NCI-H526 (cell line): ENCODE measurements at regions not wholly inside any gene's neighbourhood (a gene's known extent, or its start where the extent isn't known, plus 50 kb on each side); places are given as distances from the start of the nearest gene placed in this dataset.

Source experiments
- DNase-seq, 2 experiments: peaks; one replicate each; lab custom pipeline; 2025; lab: John Stamatoyannopoulos, UW

- no peak for DNase-seq
Measured at GRCh38 chr17:15109608-15110007, 155.5 kb downstream of the PMP22 start.

DNA sequence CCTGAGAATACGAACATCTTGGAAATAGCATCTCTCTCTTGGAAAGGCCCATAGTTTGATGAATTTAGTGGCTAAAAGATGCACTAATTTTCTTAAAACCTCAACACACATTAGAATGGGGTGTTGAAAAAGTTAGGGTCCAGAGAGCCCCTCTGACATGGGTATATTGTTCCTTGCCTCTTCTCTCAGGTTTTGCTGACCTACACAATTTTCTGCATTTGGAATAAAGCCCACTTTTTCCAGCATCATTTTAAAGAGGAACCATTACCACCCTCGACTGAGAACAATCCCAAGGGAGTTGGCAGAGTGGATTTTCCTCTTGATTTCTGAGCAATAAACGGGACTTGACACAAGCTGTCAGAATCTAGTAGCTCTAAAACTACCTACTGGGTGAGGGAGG, 156.1 kb downstream of the PMP22 start:
- DNase-seq = no peak

GRCh38 chr17:15106540-15106939, 158.6 kb downstream of the PMP22 start:
- no peak for DNase-seq

- no peak for DNase-seq
Measured at GRCh38 chr17:15103785-15104184, 161.3 kb downstream of the PMP22 start.

DNA sequence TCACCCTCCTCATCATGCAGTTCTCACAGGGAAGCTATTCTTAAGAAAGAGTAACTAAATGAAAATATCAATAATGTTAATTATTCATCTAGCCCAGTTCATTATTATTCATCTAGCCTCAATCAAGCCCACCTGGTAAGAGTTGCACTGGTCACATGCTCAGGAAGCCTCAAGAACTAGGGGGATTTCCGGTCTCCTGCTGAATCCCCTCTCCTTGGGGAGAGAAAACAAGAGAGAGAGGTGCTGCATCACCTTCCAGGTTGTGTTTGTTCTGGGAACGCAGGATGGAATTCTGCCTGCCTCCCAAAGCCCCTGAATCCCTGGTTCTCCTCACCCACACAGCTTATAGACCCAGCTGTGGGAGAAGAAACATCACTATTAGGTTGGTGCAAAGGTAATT, 164.0 kb downstream of the PMP22 start:
- no peak for DNase-seq

DNA sequence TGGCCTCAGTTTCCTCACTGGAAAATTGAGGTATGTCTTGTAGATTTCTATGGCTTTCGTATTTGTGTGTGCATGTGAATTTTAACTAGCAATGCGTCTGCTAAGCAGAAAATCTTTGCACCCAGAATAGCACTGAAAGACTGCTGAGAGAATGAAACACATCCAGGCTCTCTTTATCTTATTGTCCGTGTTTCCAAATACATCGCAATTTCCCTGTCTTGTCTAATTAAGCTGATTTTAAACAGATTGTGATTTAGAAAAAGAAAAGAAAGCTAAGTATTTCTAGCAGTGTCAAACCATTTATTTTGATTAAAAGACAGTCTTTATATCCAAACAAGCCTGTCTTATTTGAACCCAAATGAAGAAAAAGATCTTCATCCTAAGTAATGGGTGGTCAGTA, 168.6 kb downstream of the PMP22 start:
- DNase-seq = no peak

GRCh38 chr17:15095935-15096334, 169.2 kb downstream of the PMP22 start:
- DNase-seq = no peak

GRCh38 chr17:15092762-15093161, 172.4 kb downstream of the PMP22 start:
- DNase-seq = no peak

DNA sequence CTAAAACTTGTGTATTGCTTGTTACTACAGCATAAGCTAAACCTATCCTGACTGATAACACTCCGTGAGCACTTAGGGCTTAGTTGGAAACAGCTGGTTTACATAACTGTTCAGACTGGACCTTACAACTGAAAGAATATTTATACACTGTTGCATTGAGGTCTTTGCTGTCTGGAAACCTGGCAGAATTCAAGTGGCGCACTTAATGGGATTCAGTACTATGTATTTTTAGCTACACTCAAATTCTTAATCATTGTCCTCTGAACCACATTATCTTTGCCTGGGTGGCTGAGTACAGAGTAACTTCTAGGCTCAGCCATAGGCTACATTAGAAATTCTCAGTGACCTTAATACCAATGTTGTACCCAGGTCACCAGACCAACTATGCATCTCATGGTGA, 172.9 kb downstream of the PMP22 start:
- no peak for DNase-seq

DNA sequence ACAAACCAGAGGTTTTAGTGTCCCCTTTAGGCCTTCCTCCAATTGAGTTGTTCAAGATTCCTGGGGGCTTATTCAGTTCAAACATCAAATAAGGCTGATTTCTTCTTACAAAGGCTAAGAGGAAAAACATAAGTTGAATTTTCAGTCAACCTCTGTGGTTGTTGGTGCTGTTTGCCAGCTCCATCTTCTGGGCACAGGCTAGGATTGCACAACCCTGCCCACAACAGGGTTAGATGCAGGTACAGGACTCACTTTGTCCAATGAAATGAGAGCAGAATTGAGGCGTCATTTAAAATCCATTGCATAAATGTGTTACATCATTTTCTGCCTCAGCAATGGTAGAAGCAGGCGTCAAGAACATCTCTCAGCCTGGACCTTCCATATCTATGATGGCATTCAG, 173.3 kb downstream of the PMP22 start:
- peak in 1 of 2 experiments; percentile 1 for DNase-seq

GRCh38 chr17:15090533-15090932, 174.6 kb downstream of the PMP22 start:
- DNase-seq = no peak

GRCh38 chr17:15087946-15088345, 177.2 kb downstream of the PMP22 start:
- no peak for DNase-seq

DNA sequence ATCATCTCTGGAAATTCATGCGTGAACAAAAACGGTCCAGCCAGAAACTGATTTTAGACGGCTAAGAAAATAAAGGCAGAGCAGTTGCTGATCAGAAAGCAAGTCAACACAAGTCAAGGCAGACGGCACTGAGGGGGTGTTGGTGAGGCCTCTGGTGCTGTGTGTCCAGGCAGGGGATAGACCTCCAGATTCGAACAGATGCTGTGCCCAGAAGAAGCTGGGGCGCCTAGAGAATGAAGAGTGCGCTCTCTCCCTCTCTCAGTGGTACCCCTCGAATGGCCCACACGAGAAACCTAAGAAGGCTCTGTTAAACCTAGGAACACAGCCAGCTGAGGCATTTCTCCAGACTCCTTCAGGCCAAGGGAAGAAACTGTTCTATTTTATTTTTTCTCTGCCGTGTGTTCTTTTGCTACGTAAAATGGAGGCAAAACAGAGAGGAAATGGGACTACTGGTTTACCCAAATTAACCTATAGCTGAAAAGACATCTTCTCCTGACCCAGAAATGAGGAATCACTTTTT, 178.3 kb downstream of the PMP22 start:
- DNase-seq = no peak

GRCh38 chr17:15085890-15086677, 179.0 kb downstream of the PMP22 start:
- DNase-seq = no peak

GRCh38 chr17:15083225-15083624, 181.9 kb downstream of the PMP22 start:
- DNase-seq = no peak

GRCh38 chr17:15081008-15081407, 184.1 kb downstream of the PMP22 start:
- no peak for DNase-seq

DNA sequence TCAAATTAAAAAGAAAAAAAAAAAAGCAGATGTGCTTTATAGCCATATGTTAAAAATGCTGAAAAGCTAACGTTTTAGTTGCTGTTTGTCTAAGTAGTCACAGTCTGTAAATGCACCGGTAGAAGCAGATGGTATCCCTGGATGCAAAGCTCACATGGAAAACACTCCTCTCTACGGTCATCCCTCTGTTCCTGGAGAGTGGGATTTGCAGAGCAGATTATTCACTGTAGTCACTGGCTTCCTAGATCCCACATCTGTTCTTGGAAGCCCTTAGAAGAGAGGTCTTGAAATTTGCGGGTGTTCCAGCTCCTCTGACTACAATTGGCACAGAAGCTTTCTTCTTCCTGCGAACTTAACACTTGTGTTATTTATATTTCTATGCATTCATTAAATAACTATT, 186.6 kb downstream of the PMP22 start:
- no peak for DNase-seq

GRCh38 chr17:15076991-15077663, 188.0 kb downstream of the PMP22 start:
- no peak for DNase-seq

- no peak for DNase-seq
Measured at GRCh38 chr17:15051933-15052332, 213.2 kb downstream of the PMP22 start.

DNA sequence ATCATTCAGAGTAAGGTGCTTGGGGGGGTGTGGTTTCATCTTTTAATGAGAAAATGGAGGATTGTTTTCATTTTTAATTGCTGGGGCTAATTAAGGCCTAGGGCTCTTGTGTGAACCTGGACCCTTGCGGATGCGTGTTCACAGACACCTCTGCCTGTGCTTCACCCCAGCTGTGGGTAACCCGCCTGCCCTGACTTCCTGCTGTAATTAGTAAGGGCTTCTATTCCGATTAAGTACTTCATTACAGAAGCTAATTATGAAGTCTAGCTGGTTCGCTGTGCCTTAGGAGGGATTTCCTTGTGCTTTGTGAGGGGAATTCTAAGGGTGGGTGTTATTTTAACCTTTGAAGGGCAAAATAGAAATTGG, 215.3 kb downstream of the PMP22 start:
- no peak for DNase-seq

DNA sequence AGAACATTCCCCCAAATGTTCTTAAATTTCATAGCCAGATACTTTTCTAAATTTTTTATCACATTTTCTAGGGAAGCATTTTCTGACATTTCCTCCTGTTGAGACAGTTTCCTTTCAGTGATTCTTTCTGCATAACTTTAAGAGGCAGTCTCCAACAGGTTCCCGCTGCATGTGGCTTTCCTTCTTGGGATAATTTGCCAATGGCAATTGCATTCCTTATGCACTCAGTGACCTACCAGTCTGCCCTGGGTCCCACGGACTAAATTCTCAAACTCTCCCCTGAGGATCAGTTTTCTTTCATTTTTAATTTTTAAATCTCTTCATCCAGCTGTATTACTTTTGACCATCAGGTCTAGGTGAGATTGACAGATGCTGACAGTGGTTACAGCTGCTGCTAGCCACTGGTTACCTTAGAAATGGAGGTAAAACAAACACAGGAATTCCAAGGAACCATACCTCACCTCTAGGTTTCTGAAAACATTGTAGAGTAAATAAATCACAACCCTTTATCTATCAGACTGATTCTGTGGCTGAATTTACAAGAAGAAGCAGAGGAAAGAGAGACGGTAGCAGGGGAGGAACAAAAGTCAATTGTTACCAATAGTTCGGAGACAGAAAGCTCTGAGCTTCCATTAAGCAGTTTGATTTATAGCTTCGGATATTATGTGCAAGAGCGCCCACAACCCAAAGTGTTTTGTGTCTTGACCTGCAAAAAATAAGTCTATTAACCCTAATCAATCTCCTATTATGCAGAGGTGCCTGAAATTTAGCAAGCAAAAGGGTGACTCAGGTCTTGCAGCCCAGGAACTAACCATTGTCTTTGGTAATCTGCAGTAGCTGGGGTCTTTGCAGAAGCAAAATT, 216.0 kb downstream of the PMP22 start:
- DNase-seq = no peak

GRCh38 chr17:15048381-15048780, 216.7 kb downstream of the PMP22 start:
- no peak for DNase-seq

DNA sequence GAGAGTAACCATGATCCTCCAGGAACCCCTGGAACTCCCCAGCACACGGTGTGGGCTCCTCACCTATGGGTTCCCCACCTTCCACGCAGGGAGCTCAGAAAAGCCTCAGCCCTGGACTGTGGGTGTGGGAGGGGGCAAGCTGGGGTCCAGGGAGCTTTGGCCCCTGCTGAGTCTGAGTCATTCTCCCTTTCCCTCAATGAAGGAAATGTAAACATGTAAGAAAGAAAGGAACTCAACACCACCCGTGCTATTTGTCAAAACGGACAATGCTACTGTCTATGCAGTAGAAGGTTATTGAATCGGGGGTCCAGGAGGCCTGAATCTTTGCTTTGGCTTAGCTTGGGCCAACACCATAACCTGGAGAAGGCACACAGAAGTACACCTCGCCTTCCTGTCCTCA, 222.8 kb downstream of the PMP22 start:
- no peak for DNase-seq
